ENCODE measurements at regions not wholly inside any gene's neighbourhood (a gene's known extent, or its start where the extent isn't known, plus 50 kb on each side); places are given as distances from the start of the nearest gene placed in this dataset.
"Not testable (repeated sequence)": the region's sequence is repeated elsewhere in the genome, so short reads cannot be mapped to it uniquely, and the experiment has no call there.

DNA sequence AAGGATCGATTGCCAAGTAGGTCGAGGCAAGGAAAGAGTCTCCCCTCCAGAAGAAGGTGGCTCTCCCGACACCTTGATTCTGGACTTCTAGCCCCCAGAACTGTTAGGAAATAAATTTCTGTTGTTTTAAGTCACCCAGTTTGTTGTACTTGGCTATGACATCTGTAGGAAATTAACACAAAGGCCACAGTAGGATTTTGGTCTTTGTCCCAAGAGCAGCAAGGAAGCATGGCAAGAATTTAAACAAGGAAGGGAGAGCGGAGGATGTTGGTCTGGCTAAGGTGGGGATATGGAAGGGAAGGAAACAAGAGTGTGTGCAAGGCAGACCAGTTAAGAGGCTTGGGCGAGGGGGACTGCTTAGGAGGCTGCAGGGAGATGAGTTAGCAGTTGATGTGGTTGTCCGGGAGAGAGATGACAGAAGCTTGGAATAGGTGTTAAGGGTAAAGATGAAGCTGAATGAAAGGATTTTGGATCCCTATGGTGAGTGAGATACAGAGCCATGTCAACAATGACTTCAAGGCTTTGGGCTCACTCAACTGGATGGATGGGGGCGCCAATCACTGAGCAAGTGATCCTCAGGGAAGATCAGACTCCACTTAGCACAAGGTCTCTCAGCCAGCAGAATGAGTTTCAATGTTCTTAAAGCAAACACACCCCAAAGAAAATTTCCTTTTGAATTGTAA lies 140.5 kb upstream of the ZNF217 start:
- TF ChIP-seq POLR2A (IDR thresholded peaks at IDR 0.05): no peak
- TF ChIP-seq, protein P1, sequence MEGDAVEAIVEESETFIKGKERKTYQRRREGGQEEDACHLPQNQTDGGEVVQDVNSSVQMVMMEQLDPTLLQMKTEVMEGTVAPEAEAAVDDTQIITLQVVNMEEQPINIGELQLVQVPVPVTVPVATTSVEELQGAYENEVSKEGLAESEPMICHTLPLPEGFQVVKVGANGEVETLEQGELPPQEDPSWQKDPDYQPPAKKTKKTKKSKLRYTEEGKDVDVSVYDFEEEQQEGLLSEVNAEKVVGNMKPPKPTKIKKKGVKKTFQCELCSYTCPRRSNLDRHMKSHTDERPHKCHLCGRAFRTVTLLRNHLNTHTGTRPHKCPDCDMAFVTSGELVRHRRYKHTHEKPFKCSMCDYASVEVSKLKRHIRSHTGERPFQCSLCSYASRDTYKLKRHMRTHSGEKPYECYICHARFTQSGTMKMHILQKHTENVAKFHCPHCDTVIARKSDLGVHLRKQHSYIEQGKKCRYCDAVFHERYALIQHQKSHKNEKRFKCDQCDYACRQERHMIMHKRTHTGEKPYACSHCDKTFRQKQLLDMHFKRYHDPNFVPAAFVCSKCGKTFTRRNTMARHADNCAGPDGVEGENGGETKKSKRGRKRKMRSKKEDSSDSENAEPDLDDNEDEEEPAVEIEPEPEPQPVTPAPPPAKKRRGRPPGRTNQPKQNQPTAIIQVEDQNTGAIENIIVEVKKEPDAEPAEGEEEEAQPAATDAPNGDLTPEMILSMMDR (IDR thresholded peaks at IDR 0.05 in 4 of 5, conservative IDR thresholded peaks at IDR 0.05 in 1 of 5): no peak
- DNase-seq (no peak), ATAC-seq (no peak)
- in situ Hi-C loops (cut with MboI; ENCODE audit: low sequenced_read_pairs in 4 of 4): no loop called here
- intact Hi-C loops (cut with DNase I; ENCODE audit: low total_unique reads): loop anchor here (10.0 kb wide), 2 partner anchors 79 to 181 kb away; no protein-coding TSS in a partner anchor
- Histone ChIP-seq H3K9me3 (no peaks in the 10 kb centered on the region), H3K36me3 (no peaks in the 10 kb centered on the region), H3K27ac (no peak overlapping the region), H3K4me1 (peaks cover 4 to 25% of the 10 kb centered on the region in 2 donors), H3K27me3 (no peaks in the 10 kb centered on the region), H3K4me3 (no peak overlapping the region)

- no peak for TF ChIP-seq POLR2A (IDR thresholded peaks at IDR 0.05)
- TF ChIP-seq, protein P1 (IDR thresholded peaks at IDR 0.05 in 4 of 5, conservative IDR thresholded peaks at IDR 0.05 in 1 of 5): no peak
- DNase-seq (no peak), ATAC-seq (no peak)
- Histone ChIP-seq H3K36me3 (no peaks in the 10 kb centered on the region), H3K9me3 (no peaks in the 10 kb centered on the region), H3K27me3 (no peaks in the 10 kb centered on the region), H3K4me1 (peaks cover 0 to 5% of the 10 kb centered on the region in 2 donors), H3K4me3 (no peak overlapping the region), H3K27ac (no peak overlapping the region)
- in situ Hi-C loops (cut with MboI; ENCODE audit: low sequenced_read_pairs in 4 of 4): no loop called here
- intact Hi-C loops (cut with DNase I; ENCODE audit: low total_unique reads): loop anchor here (10.0 kb wide), 2 partner anchors 77 to 183 kb away; no protein-coding TSS in a partner anchor
Measured at GRCh38 chr20:53731595-53731994, 138.0 kb upstream of the ZNF217 start.

DNA sequence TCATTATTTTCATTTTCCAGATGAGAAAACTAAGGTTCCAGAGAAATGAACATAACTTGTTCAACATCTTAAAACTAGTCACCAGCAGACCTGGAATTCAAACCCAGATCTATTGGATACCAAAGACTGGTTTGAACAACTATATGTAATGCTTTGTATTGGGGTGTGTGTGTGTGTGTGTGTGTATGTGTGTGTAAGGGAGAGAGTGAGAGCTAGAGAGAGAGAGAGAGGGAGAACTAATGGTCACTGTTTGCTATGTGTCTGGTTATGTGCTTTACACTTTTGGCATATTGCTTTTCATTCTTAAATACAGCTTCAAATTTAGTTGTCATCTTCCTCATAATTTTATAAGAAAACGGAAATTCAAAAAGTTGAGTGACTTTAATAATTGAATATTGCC lies 134.7 kb upstream of the ZNF217 start:
- in situ Hi-C loops (cut with MboI; ENCODE audit: low sequenced_read_pairs in 4 of 4): no loop called here
- TF ChIP-seq POLR2A (IDR thresholded peaks at IDR 0.05): no peak
- TF ChIP-seq, protein P1 (IDR thresholded peaks at IDR 0.05 in 4 of 5, conservative IDR thresholded peaks at IDR 0.05 in 1 of 5): no peak

DNA sequence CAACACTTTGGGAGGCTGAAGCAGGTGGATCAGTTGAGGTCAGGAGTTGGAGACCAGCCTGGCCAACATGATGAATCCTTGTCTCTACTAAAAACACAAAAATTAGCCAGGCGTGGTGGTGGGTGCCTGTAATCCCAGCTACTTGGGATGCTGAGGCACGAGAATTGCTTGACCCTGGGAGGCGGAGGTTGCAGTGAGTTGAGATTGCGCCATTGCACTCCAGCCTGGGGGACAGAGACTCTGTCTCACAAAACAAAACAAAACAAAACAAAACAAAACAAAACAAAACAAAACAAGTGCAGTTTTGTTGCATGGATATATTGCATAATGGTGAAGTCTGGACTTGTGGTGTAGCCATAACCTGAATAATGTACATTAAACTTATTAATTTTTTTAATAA lies 133.6 kb upstream of the ZNF217 start:
- ATAC-seq; H3K36me3 ChIP-seq; intact Hi-C loops (cut with DNase I; ENCODE audit: low total_unique reads): not testable (repeated sequence)

More for the DNA sequence above, 134.7 kb upstream of the ZNF217 start:
- no peaks in the 10 kb centered on the region for H3K9me3 ChIP-seq
- intact Hi-C loops (cut with DNase I; ENCODE audit: low total_unique reads): no loop called here
- no peaks in the 10 kb centered on the region for H3K27me3 ChIP-seq
- H3K27ac ChIP-seq: no peak overlapping the region
- ATAC-seq (no peak), DNase-seq (no peak)
- H3K36me3 ChIP-seq: no peaks in the 10 kb centered on the region
- H3K4me3 ChIP-seq: no peak overlapping the region
- H3K4me1 ChIP-seq: no peaks in the 10 kb centered on the region

DNA sequence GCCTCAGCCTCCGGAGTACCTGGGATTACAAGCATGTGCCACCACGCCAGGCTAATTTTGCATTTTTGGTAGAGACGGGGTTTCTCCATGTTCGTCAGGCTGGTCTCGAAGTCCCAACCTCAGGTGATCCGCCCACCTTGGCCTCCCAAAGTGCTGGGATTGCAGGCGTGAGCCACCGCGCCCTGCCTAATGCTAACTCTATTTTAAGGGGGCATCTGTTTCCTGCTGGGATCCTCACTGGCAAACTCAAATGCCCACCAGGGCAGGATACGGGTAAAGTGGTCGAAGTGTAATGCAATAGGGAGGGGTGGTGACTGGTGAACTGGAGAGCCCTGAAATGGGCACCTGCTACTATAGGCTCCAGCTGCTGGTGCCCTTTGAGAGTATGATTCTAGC lies 131.9 kb upstream of the ZNF217 start:
- Histone ChIP-seq H3K27me3 (no peaks in the 10 kb centered on the region), H3K4me3 (no peak overlapping the region), H3K27ac (no peak overlapping the region), H3K9me3 (no peaks in the 10 kb centered on the region), H3K36me3 (no peaks in the 10 kb centered on the region), H3K4me1 (no peaks in the 10 kb centered on the region)
- ATAC-seq (no peak), DNase-seq (no peak)
- in situ Hi-C loops (cut with MboI; ENCODE audit: low sequenced_read_pairs in 4 of 4) (no loop called here), intact Hi-C loops (cut with DNase I; ENCODE audit: low total_unique reads) (no loop called here)
- TF ChIP-seq POLR2A (IDR thresholded peaks at IDR 0.05): no peak
- TF ChIP-seq, protein P1 (IDR thresholded peaks at IDR 0.05 in 4 of 5, conservative IDR thresholded peaks at IDR 0.05 in 1 of 5): no peak

More for the DNA sequence above, 133.6 kb upstream of the ZNF217 start:
- H3K4me3 ChIP-seq; H3K27ac ChIP-seq; H3K4me1 ChIP-seq; H3K9me3 ChIP-seq; DNase-seq; H3K27me3 ChIP-seq; in situ Hi-C loops (cut with MboI; ENCODE audit: low sequenced_read_pairs in 4 of 4): not testable (repeated sequence)

Measured in gastrocnemius medialis (tissue), 4 donors.